ENCODE measurements at regions not wholly inside any gene's neighbourhood (a gene's known extent, or its start where the extent isn't known, plus 50 kb on each side); places are given as distances from the start of the nearest gene placed in this dataset.

DNA sequence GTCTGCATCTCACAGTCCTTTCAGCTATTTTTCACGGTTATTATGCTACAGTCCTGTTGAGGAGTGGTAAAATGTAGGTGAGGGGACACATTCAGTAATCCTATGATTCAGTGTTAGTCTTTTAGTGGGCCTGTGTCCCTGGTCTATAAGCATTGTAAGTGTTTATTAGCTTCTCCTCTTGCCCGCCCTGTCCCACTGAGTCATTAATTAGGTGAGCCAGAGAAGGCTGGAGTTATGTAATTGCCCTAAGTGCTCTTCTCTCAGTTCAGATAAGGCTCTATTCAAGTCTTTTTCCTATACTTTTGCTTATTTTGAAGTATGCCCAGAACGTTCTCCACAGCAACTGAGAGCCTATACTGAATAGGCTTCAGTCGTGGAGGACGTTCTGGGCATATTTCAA, 76.3 kb upstream of the ZRANB2 start:
- Mint-ChIP-seq H3K9me3 (no peaks in the 10 kb centered on the region), H3K4me3 (no peak overlapping the region), H3K27me3 (ENCODE audit: insufficient read depth) (no peaks in the 10 kb centered on the region), H3K27ac (no peak overlapping the region), H3K4me1 (peaks cover 12% of the 10 kb centered on the region), H3K36me3 (ENCODE audit: low read depth) (no peaks in the 10 kb centered on the region)
- Histone ChIP-seq H3K36me3 (ENCODE audit: control insufficient read depth, insufficient read depth, low read length) (no peaks in the 10 kb centered on the region), H3K9me3 (ENCODE audit: control insufficient read depth, low read length) (no peaks in the 10 kb centered on the region), H3K27ac (ENCODE audit: low read depth, low read length) (no peak overlapping the region), H3K4me3 (ENCODE audit: low read length) (no peak overlapping the region), H3K27me3 (ENCODE audit: control insufficient read depth, insufficient read depth, low read length, poor library complexity, severe bottlenecking) (no peaks in the 10 kb centered on the region), H3K9ac (ENCODE audit: extremely low read depth, low read length, poor library complexity, severe bottlenecking) (no peak overlapping the region), H3K4me1 (ENCODE audit: control insufficient read depth, insufficient read depth, low read length) (no peaks in the 10 kb centered on the region)
- TF ChIP-seq, protein P1, sequence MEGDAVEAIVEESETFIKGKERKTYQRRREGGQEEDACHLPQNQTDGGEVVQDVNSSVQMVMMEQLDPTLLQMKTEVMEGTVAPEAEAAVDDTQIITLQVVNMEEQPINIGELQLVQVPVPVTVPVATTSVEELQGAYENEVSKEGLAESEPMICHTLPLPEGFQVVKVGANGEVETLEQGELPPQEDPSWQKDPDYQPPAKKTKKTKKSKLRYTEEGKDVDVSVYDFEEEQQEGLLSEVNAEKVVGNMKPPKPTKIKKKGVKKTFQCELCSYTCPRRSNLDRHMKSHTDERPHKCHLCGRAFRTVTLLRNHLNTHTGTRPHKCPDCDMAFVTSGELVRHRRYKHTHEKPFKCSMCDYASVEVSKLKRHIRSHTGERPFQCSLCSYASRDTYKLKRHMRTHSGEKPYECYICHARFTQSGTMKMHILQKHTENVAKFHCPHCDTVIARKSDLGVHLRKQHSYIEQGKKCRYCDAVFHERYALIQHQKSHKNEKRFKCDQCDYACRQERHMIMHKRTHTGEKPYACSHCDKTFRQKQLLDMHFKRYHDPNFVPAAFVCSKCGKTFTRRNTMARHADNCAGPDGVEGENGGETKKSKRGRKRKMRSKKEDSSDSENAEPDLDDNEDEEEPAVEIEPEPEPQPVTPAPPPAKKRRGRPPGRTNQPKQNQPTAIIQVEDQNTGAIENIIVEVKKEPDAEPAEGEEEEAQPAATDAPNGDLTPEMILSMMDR (conservative IDR thresholded peaks at IDR 0.05) = no peak
- DNase-seq = no peak
- 86 to 88% methylated on average over 3 to 5 of the region's 5 CpGs for WGBS, 2 experiments (ENCODE audit: insufficient coverage in 1 of 2, insufficient read length in 1 of 2)

DNA sequence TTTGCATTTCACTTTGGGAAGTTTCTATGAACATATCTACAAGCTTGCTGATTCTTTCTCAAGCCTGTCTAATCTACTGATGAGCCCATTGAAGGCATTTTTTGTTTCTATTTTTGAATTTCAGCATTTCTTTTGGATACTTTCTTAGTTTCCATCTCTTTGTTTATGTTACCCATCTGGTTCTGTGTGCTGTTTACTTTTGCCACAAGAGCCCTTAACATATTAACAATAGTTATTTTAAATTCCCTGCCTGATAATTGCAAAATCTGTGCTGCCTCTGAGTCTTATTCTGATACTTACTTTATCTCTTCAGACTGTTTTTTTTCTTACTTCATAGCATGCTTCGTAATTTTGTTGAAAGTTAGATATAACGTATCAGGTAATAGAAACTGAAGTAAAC, 75.8 kb upstream of the ZRANB2 start:
- Histone ChIP-seq H3K36me3 (ENCODE audit: control insufficient read depth, insufficient read depth, low read length) (no peaks in the 10 kb centered on the region), H3K27me3 (ENCODE audit: control insufficient read depth, insufficient read depth, low read length, poor library complexity, severe bottlenecking) (no peaks in the 10 kb centered on the region), H3K4me3 (ENCODE audit: low read length) (no peak overlapping the region), H3K27ac (ENCODE audit: low read depth, low read length) (no peak overlapping the region), H3K9me3 (ENCODE audit: control insufficient read depth, low read length) (no peaks in the 10 kb centered on the region), H3K9ac (ENCODE audit: extremely low read depth, low read length, poor library complexity, severe bottlenecking) (no peak overlapping the region), H3K4me1 (ENCODE audit: control insufficient read depth, insufficient read depth, low read length) (no peaks in the 10 kb centered on the region)
- peaks cover 12% of the 10 kb centered on the region for H3K4me1 Mint-ChIP-seq
- DNase-seq = no peak
- WGBS, 2 experiments (ENCODE audit: insufficient coverage in 1 of 2, insufficient read length in 1 of 2) = 92% methylated on average over 2 of the region's 2 CpGs; no CpG with 5 or more reads in 1 of the 2 experiments
- H3K27ac Mint-ChIP-seq = no peak overlapping the region
- H3K9me3 Mint-ChIP-seq = no peaks in the 10 kb centered on the region
- no peaks in the 10 kb centered on the region for H3K27me3 Mint-ChIP-seq (ENCODE audit: insufficient read depth)
- no peaks in the 10 kb centered on the region for H3K36me3 Mint-ChIP-seq (ENCODE audit: low read depth)
- TF ChIP-seq, protein P1 (conservative IDR thresholded peaks at IDR 0.05) = no peak
- H3K4me3 Mint-ChIP-seq = no peak overlapping the region

DNA sequence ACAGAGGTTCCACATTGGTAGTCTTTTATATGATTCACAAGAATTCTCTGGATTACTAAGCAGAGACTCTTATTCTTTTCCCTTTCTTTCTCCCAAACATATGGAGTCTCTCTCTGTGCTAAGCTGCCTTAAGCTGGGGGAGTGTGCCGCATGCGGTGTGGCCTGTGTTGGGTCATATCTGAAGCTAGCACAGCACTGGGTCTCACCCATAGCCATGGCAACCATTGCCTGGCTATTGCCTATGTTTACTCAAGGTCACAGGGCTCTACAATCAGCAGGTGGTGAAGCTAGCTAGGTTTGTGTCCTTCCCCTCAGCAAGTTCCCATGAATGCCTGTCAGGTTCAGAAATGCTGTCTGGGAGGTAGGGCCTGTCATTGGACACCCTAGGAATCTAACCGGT, 73.6 kb upstream of the ZRANB2 start:
- H3K9me3 ChIP-seq (ENCODE audit: control insufficient read depth, low read length) = no peaks in the 10 kb centered on the region
- peaks cover 12% of the 10 kb centered on the region for H3K4me1 Mint-ChIP-seq
- TF ChIP-seq, protein P1 (conservative IDR thresholded peaks at IDR 0.05) = no peak
- H3K36me3 Mint-ChIP-seq (ENCODE audit: low read depth) = no peaks in the 10 kb centered on the region
- no peak overlapping the region for H3K27ac Mint-ChIP-seq
- H3K27ac ChIP-seq (ENCODE audit: low read depth, low read length) = no peak overlapping the region
- H3K4me3 Mint-ChIP-seq = no peak overlapping the region
- H3K4me1 ChIP-seq (ENCODE audit: control insufficient read depth, insufficient read depth, low read length) = no peaks in the 10 kb centered on the region
- H3K4me3 ChIP-seq (ENCODE audit: low read length) = no peak overlapping the region
- H3K27me3 Mint-ChIP-seq (ENCODE audit: insufficient read depth) = no peaks in the 10 kb centered on the region
- DNase-seq = no peak
- peaks cover 2% of the 10 kb centered on the region for H3K9me3 Mint-ChIP-seq
- WGBS, 2 experiments (ENCODE audit: insufficient coverage in 1 of 2, insufficient read length in 1 of 2) = 93 to 100% methylated on average over 1 to 3 of the region's 3 CpGs
- no peaks in the 10 kb centered on the region for H3K36me3 ChIP-seq (ENCODE audit: control insufficient read depth, insufficient read depth, low read length)
- no peaks in the 10 kb centered on the region for H3K27me3 ChIP-seq (ENCODE audit: control insufficient read depth, insufficient read depth, low read length, poor library complexity, severe bottlenecking)
- H3K9ac ChIP-seq (ENCODE audit: extremely low read depth, low read length, poor library complexity, severe bottlenecking) = no peak overlapping the region

Measured in endodermal cell (in vitro differentiated cells).